ENCODE measurements at regions not wholly inside any gene's neighbourhood (a gene's known extent, or its start where the extent isn't known, plus 50 kb on each side); places are given as distances from the start of the nearest gene placed in this dataset.

DNA sequence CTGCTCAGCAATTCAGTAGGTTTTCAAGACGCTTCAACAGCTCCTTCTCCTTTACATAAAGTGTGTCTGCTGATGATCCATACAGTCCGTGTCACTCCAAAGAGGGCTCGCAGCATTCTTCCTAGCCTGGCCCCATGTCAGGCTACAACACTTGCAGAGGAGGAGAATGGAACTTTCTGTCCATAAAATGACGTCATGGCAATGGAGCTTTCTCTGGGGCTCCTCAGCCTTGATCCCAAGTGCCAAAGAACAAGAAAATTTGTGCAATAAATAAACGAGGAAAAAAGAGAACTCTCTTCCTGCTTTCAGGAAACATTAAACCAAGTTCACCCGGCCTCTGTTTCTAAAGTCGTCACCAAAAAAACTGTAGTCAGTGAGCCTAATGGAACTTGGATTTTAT is 199.5 kb upstream of the MEIS1 start:
- DNase-seq (ENCODE audit: low read depth): no peak

DNA sequence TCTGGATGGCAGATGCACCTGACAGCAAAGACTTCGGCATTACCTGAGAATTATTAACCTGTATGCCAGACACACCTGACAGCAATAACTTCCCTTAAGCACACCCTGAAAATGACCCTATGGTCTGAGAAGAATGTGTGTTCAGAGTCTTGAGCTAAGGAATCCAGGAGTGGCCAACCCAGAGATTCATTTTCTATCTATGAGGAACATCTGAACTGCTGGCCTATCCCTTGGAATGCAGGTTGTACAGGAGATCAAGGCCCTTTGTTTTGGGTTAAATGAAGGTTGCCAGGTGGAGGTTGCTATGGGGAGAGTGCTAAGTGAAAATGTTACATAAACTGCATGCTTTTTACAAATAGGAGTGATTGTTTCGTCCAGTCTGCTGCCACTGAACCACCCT is 200.9 kb upstream of the MEIS1 start:
- no peak overlapping the region for H3K4me3 ChIP-seq (ENCODE audit: control insufficient read depth, low read depth, low read length)
- TF ChIP-seq, protein P1, sequence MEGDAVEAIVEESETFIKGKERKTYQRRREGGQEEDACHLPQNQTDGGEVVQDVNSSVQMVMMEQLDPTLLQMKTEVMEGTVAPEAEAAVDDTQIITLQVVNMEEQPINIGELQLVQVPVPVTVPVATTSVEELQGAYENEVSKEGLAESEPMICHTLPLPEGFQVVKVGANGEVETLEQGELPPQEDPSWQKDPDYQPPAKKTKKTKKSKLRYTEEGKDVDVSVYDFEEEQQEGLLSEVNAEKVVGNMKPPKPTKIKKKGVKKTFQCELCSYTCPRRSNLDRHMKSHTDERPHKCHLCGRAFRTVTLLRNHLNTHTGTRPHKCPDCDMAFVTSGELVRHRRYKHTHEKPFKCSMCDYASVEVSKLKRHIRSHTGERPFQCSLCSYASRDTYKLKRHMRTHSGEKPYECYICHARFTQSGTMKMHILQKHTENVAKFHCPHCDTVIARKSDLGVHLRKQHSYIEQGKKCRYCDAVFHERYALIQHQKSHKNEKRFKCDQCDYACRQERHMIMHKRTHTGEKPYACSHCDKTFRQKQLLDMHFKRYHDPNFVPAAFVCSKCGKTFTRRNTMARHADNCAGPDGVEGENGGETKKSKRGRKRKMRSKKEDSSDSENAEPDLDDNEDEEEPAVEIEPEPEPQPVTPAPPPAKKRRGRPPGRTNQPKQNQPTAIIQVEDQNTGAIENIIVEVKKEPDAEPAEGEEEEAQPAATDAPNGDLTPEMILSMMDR (IDR thresholded peaks at IDR 0.05; ENCODE audit: control insufficient read depth, insufficient read depth, low read depth, low read length, missing control alignments): no peak

More for the DNA sequence above, 199.5 kb upstream of the MEIS1 start:
- H3K4me3 ChIP-seq (ENCODE audit: control insufficient read depth, low read depth, low read length): no peak overlapping the region
- TF ChIP-seq, protein P1 (IDR thresholded peaks at IDR 0.05; ENCODE audit: control insufficient read depth, insufficient read depth, low read depth, low read length, missing control alignments): no peak

DNA sequence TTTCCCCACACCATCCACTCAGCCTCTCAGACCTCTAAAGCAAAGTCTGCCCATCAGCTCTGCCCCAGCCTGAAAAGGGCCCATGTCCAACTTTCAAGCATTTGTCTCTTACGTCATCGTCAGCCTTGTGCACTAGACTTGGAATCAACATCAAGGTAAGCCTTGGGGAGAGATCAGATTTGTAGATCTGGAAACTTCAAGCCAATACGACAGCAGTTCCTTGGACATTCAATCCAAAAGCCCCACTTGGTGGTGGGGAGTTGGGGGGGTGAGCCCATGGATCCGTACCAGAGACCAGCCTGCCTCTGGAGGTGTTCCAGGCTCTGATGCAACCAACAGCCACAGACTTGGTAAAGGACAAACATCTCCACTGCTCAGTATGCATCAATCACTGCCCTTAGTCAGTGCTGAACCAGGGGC is 206.8 kb upstream of the MEIS1 start:
- DNase-seq (ENCODE audit: low read depth): no peak
- TF ChIP-seq, protein P1 (IDR thresholded peaks at IDR 0.05; ENCODE audit: control insufficient read depth, insufficient read depth, low read depth, low read length, missing control alignments): no peak
- H3K4me3 ChIP-seq (ENCODE audit: control insufficient read depth, low read depth, low read length): no peak overlapping the region

More for the DNA sequence above, 200.9 kb upstream of the MEIS1 start:
- DNase-seq (ENCODE audit: low read depth): no peak

DNA sequence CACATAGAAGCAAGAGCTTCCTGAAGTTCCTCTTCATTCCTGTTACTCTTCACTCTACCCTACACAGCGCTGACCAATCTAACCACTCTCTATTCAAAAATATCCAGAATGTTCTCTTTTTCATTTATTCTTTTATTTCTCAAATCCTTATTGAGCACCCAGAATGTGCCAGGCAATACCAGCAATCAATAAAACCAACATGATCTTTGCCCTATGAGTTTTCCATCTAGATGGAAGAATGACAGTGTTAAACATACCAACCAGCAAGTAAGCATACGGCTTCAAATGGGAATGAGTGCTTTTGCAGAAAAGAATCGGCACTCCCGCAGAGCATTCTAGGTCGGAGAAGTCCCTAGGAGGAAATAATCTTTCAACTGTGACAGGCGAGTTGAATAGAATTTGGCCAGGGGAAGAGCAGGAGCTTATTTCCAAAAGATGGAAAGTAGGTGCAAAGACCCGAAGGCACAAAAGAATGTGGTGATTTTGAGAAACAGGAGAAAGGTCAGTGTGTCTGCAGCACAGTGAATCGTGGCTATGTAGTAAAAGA is 217.8 kb upstream of the MEIS1 start:
- DNase-seq (ENCODE audit: low read depth): no peak
- no peak overlapping the region for H3K4me3 ChIP-seq (ENCODE audit: control insufficient read depth, low read depth, low read length)
- TF ChIP-seq, protein P1 (IDR thresholded peaks at IDR 0.05; ENCODE audit: control insufficient read depth, insufficient read depth, low read depth, low read length, missing control alignments): no peak

DNA sequence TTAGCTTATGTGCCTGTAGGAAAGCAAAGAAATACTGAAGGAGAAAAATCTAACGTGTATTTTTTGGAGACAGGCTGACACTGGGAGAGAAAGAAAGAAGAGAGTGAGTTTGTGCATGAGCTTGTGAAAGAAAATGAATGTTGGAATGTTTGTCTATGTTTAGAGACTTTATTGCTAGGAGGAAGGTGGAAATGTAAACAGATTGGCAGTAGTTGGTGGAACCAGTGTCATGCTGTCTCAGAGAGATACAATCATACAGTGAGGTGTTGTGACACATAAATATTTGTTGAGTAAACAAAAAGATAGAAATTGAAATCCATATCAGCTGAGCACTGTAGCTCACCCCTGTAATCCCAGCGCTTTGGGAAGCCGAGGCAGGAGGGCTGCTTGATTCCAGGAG is 222.2 kb upstream of the MEIS1 start:
- TF ChIP-seq, protein P1 (IDR thresholded peaks at IDR 0.05; ENCODE audit: control insufficient read depth, insufficient read depth, low read depth, low read length, missing control alignments): no peak
- DNase-seq (ENCODE audit: low read depth): no peak
- H3K4me3 ChIP-seq (ENCODE audit: control insufficient read depth, low read depth, low read length): no peak overlapping the region

DNA sequence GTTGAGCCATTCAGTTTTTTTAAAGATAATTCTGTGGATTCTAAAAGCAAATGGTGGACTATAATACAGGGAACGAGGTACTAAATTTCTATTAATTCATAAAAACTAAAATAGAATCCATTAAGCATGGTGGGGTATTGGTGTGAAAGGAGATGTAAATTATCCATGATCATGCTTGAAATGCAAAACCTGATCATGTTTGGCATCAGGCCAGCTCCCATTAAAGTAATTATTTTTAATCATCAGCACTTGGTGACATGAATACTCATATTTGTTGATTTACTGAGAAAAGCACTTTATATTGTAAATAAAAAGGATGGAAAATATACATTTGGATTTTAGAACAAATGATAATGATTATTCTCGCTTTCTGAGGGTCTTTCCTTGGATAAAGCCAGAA is 232.3 kb upstream of the MEIS1 start:
- no peak for DNase-seq (ENCODE audit: low read depth)
- TF ChIP-seq, protein P1 (IDR thresholded peaks at IDR 0.05; ENCODE audit: control insufficient read depth, insufficient read depth, low read depth, low read length, missing control alignments): no peak
- H3K4me3 ChIP-seq (ENCODE audit: control insufficient read depth, low read depth, low read length): no peak overlapping the region

DNA sequence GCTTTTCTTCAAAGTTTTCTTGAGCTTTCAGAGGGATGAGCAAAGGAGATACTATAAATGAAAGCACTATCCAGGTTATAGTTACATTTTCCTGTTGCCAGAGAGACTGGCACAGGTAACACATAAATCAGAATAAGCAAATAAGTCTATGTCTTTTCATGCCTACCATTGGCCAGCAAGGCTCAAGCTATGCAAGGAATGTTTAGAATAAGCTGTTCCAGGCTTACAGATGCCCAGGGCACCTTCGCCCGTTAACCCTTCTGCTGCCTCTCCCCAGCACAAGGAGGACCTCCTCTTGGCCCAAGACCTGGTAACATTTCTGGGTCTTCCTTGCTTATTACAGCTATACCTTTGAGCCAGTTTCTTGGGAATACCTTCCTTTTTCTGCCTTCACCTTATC is 233.7 kb upstream of the MEIS1 start:
- TF ChIP-seq, protein P1 (IDR thresholded peaks at IDR 0.05; ENCODE audit: control insufficient read depth, insufficient read depth, low read depth, low read length, missing control alignments): no peak
- no peak overlapping the region for H3K4me3 ChIP-seq (ENCODE audit: control insufficient read depth, low read depth, low read length)
- DNase-seq (ENCODE audit: low read depth): no peak
